SK-N-SH (cell line): ENCODE measurements at regions not wholly inside any gene's neighbourhood (a gene's known extent, or its start where the extent isn't known, plus 50 kb on each side); places are given as distances from the start of the nearest gene placed in this dataset.

Experiments used
- CTCF ChIA-PET: fragments of 300-600, 350-600 bp; formaldehyde crosslinking; extraction: SDS; loops from one replicate; lab custom pipeline; 2021; lab: Yijun Ruan, JAX
- POLR2A ChIA-PET: fragments of 350-600 bp; sonication (Branson Sonifier 250); formaldehyde crosslinking; extraction: SDS; loops from one replicate; lab custom pipeline; 2020; ENCODE audit warnings: antibody characterized with exemption, inconsistent platforms; lab: Yijun Ruan, JAX
- DNase-seq: peaks from one replicate; pipeline ENCODE4 v3.0.0; 2012
- H2AFZ ChIP-seq: fragments of 200-600 bp; sonication (generic); 2 replicates; pipeline ENCODE4 v1.8.1; 2016; ENCODE audit warnings: antibody characterized with exemption, mild to moderate bottlenecking, low read depth
- H3F3A ChIP-seq: fragments of 200-600 bp; sonication (generic); replicated peaks from 2 replicates; pipeline ENCODE3; 2016; ENCODE audit warnings: antibody characterized with exemption, mild to moderate bottlenecking; ENCODE audit not compliant: insufficient read depth
- H3K27ac ChIP-seq, 2 experiments: fragments of 200-500 bp in 1 of 2; fragments of 200-600 bp in 1 of 2; sonication (Bioruptor generic) in 1 of 2; sonication (generic), shearing (Covaris generic) in 1 of 2; 2 replicates each; pipeline versions ENCODE4 v1.5.1 to v1.6.1; 2014 to 2016; ENCODE audit warnings: low read depth in 2 of 2, inconsistent platforms in 1 of 2, low read length in 1 of 2, mild to moderate bottlenecking in 1 of 2, mixed read lengths in 1 of 2
- H3K27me3 ChIP-seq: fragments of 200-600 bp; sonication (generic), shearing (Covaris generic); 2 replicates; pipeline ENCODE4 v1.6.1; 2016; ENCODE audit warnings: mixed run types; ENCODE audit not compliant: insufficient read depth
- H3K36me3 ChIP-seq, 2 experiments: fragments of 200-500 bp in 1 of 2; fragments of 200-600 bp in 1 of 2; sonication (Bioruptor generic) in 1 of 2; sonication (generic) in 1 of 2; replicated peaks in 1 of 2; 2 replicates each; pipeline versions ENCODE3 to v1.5.1; 2014 to 2016; ENCODE audit warnings: low read length in 1 of 2, mild to moderate bottlenecking in 1 of 2; ENCODE audit not compliant: insufficient read depth in 2 of 2, control insufficient read depth in 1 of 2
- H3K4me1 ChIP-seq, 2 experiments: fragments of 200-500 bp in 1 of 2; fragments of 200-600 bp in 1 of 2; sonication (Bioruptor generic) in 1 of 2; sonication (generic), shearing (Covaris generic) in 1 of 2; 2 replicates each; pipeline versions ENCODE4 v1.5.1 to v1.6.1; 2014 to 2016; ENCODE audit warnings: low read depth in 1 of 2, low read length in 1 of 2, mixed run types in 1 of 2; ENCODE audit not compliant: insufficient read depth in 2 of 2, control insufficient read depth in 1 of 2
- H3K4me2 ChIP-seq: fragments of 200-600 bp; sonication (generic), shearing (Covaris generic); 2 replicates; pipeline ENCODE4 v1.6.1; 2017; ENCODE audit warnings: mixed run types
- H3K4me3 ChIP-seq, 2 experiments: fragments of 200-500 bp in 1 of 2; fragments of 200-600 bp in 1 of 2; sonication (Bioruptor generic) in 1 of 2; sonication (generic), shearing (Covaris generic) in 1 of 2; 2 replicates each; pipeline versions ENCODE4 v1.5.1 to v1.8.1; 2014 to 2016; ENCODE audit warnings: low read depth in 2 of 2, inconsistent platforms in 1 of 2, low read length in 1 of 2, mild to moderate bottlenecking in 1 of 2, mixed read lengths in 1 of 2, moderate library complexity in 1 of 2
- H3K79me2 ChIP-seq: fragments of 200-600 bp; sonication (generic); 2 replicates; pipeline ENCODE4 v1.8.1; 2017; ENCODE audit warnings: mild to moderate bottlenecking; ENCODE audit not compliant: insufficient read depth
- H3K9ac ChIP-seq: fragments of 200-600 bp; sonication (generic); 2 replicates; pipeline ENCODE4 v1.6.1; 2017; ENCODE audit warnings: mixed run types
- H3K9me2 ChIP-seq: fragments of 200-600 bp; sonication (generic); 2 replicates; pipeline ENCODE4 v1.6.1; 2017; ENCODE audit warnings: mixed run types
- H3K9me3 ChIP-seq: fragments of 200-600 bp; sonication (generic); 2 replicates; pipeline ENCODE4 v1.6.1; 2017; ENCODE audit warnings: mixed run types, mild to moderate bottlenecking, moderate library complexity
- H4K20me1 ChIP-seq: fragments of 200-600 bp; sonication (generic); 2 replicates; pipeline ENCODE4 v1.6.1; 2017; ENCODE audit warnings: mild to moderate bottlenecking, mixed run types; ENCODE audit not compliant: insufficient read depth
- EZH2phosphoT487 ChIP-seq: fragments of 200-600 bp; sonication (generic); IDR thresholded peaks from 2 replicates; pipeline ENCODE4 v1.6.1; 2017; ENCODE audit warnings: low read depth, mixed run types, mild to moderate bottlenecking, antibody characterized with exemption, moderate library complexity, borderline replicate concordance
- GATA2 ChIP-seq: sonication (generic); formaldehyde crosslinking; IDR thresholded peaks from 2 replicates; pipeline ENCODE4 v1.5.0; 2020; ENCODE audit warnings: mild to moderate bottlenecking, missing genetic modification reagents
- MEF2A ChIP-seq: IDR thresholded peaks from 2 replicates; pipeline ENCODE4 v1.4.0; 2012; ENCODE audit warnings: low read depth, borderline replicate concordance
- POLR2AphosphoS5 ChIP-seq: IDR thresholded peaks from 2 replicates; pipeline ENCODE4 v1.6.1; 2012; ENCODE audit warnings: low read depth, low read length
- RAD21 ChIP-seq: IDR thresholded peaks from 2 replicates; pipeline ENCODE4 v1.6.1; 2012; ENCODE audit warnings: mild to moderate bottlenecking, low read length
- RXRA ChIP-seq: IDR thresholded peaks from 2 replicates; pipeline ENCODE4 v1.4.0; 2012; ENCODE audit warnings: low read depth, mild to moderate bottlenecking, borderline replicate concordance
- TEAD4 ChIP-seq: IDR thresholded peaks from 2 replicates; pipeline ENCODE4 v1.4.0; 2012; ENCODE audit warnings: mild to moderate bottlenecking, borderline replicate concordance; ENCODE audit not compliant: insufficient read depth
- USF2 ChIP-seq: fragments of 150-350 bp; IDR thresholded peaks from 2 replicates; pipeline ENCODE4 v1.6.1; 2017; ENCODE audit warnings: antibody characterized with exemption, low read length, low read depth, borderline replicate concordance
- WGBS: methylation state at CpG from one replicate; pipeline ENCODE4 v1.1.6; 2017; ENCODE audit warnings: low lambda C conversion rate; 5-methylcytosine and 5-hydroxymethylcytosine counted together
- TF ChIP-seq, protein P1 (sequence below): IDR thresholded peaks from 2 replicates; pipeline ENCODE4 v1.6.1; 2012; ENCODE audit warnings: mild to moderate bottlenecking, low read depth, low read length, moderate library complexity
- TF ChIP-seq, protein P2 (sequence below): IDR thresholded peaks from 2 replicates; pipeline ENCODE4; 2012
- TF ChIP-seq, protein P3 (sequence below): fragments of 150-350 bp; IDR thresholded peaks from 2 replicates; pipeline ENCODE4 v1.6.1; 2016; ENCODE audit warnings: mild to moderate bottlenecking, low read depth, low read length
- TF ChIP-seq, protein P4 (sequence below): IDR thresholded peaks from 2 replicates; pipeline ENCODE4 v1.4.0; 2012; ENCODE audit warnings: low read depth, borderline replicate concordance
- TF ChIP-seq, protein P5 (sequence below): fragments of 200-600 bp; sonication (generic); IDR thresholded peaks from 2 replicates; pipeline ENCODE4 v1.6.1; 2017; ENCODE audit warnings: antibody characterized with exemption, mild to moderate bottlenecking, moderate library complexity

DNA sequence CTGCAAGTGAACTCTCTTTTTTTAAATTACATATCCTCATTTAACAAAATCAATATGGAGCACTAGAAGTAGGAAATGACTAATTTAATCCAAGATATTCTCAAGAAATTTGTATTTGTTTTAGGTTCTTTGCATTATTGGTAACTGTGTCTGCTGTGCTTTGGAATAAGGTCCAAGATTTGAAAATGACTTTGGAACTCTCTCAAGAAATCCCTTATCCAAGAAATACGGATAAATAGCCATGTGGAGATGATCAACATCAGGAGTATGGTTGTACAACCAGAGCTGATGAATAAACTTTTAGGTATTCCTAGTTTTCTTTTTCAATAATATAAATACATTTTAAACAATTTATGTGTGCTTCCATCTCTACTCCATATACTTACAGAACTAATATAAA is 279.9 kb upstream of the SEMA3C start:
- whole genome bisulfite sequencing: 80% methylated on average over 1 of the region's 1 CpG
- no peaks in the 10 kb centered on the region for H3K79me2 ChIP-seq
- H3K9me2 ChIP-seq: no peaks in the 10 kb centered on the region
- no peak overlapping the region for H3K4me3 ChIP-seq
- H3K9ac ChIP-seq: no peak overlapping the region
- no peaks in the 10 kb centered on the region for H3K27me3 ChIP-seq
- no peak overlapping the region for H3K4me2 ChIP-seq
- H3K36me3 ChIP-seq: no peaks in the 10 kb centered on the region
- no peaks in the 10 kb centered on the region for H3F3A ChIP-seq
- H3K9me3 ChIP-seq: no peaks in the 10 kb centered on the region
- H4K20me1 ChIP-seq: no peaks in the 10 kb centered on the region
- POLR2A ChIA-PET: no interaction called here
- H2AFZ ChIP-seq: no peak overlapping the region
- no peak for DNase-seq
- no peak for TF ChIP-seq MEF2A
- TF ChIP-seq, protein P1, sequence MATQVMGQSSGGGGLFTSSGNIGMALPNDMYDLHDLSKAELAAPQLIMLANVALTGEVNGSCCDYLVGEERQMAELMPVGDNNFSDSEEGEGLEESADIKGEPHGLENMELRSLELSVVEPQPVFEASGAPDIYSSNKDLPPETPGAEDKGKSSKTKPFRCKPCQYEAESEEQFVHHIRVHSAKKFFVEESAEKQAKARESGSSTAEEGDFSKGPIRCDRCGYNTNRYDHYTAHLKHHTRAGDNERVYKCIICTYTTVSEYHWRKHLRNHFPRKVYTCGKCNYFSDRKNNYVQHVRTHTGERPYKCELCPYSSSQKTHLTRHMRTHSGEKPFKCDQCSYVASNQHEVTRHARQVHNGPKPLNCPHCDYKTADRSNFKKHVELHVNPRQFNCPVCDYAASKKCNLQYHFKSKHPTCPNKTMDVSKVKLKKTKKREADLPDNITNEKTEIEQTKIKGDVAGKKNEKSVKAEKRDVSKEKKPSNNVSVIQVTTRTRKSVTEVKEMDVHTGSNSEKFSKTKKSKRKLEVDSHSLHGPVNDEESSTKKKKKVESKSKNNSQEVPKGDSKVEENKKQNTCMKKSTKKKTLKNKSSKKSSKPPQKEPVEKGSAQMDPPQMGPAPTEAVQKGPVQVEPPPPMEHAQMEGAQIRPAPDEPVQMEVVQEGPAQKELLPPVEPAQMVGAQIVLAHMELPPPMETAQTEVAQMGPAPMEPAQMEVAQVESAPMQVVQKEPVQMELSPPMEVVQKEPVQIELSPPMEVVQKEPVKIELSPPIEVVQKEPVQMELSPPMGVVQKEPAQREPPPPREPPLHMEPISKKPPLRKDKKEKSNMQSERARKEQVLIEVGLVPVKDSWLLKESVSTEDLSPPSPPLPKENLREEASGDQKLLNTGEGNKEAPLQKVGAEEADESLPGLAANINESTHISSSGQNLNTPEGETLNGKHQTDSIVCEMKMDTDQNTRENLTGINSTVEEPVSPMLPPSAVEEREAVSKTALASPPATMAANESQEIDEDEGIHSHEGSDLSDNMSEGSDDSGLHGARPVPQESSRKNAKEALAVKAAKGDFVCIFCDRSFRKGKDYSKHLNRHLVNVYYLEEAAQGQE: no peak
- TF ChIP-seq, protein P2, sequence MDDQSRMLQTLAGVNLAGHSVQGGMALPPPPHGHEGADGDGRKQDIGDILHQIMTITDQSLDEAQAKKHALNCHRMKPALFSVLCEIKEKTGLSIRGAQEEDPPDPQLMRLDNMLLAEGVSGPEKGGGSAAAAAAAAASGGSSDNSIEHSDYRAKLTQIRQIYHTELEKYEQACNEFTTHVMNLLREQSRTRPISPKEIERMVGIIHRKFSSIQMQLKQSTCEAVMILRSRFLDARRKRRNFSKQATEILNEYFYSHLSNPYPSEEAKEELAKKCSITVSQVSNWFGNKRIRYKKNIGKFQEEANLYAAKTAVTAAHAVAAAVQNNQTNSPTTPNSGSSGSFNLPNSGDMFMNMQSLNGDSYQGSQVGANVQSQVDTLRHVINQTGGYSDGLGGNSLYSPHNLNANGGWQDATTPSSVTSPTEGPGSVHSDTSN: no peak
- TF ChIP-seq, protein P3, sequence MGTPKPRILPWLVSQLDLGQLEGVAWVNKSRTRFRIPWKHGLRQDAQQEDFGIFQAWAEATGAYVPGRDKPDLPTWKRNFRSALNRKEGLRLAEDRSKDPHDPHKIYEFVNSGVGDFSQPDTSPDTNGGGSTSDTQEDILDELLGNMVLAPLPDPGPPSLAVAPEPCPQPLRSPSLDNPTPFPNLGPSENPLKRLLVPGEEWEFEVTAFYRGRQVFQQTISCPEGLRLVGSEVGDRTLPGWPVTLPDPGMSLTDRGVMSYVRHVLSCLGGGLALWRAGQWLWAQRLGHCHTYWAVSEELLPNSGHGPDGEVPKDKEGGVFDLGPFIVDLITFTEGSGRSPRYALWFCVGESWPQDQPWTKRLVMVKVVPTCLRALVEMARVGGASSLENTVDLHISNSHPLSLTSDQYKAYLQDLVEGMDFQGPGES: no peak
- TF ChIP-seq RAD21: no peak
- TF ChIP-seq, protein P4, sequence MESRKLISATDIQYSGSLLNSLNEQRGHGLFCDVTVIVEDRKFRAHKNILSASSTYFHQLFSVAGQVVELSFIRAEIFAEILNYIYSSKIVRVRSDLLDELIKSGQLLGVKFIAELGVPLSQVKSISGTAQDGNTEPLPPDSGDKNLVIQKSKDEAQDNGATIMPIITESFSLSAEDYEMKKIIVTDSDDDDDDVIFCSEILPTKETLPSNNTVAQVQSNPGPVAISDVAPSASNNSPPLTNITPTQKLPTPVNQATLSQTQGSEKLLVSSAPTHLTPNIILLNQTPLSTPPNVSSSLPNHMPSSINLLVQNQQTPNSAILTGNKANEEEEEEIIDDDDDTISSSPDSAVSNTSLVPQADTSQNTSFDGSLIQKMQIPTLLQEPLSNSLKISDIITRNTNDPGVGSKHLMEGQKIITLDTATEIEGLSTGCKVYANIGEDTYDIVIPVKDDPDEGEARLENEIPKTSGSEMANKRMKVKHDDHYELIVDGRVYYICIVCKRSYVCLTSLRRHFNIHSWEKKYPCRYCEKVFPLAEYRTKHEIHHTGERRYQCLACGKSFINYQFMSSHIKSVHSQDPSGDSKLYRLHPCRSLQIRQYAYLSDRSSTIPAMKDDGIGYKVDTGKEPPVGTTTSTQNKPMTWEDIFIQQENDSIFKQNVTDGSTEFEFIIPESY: no peak
- TF ChIP-seq USF2: no peak
- TF ChIP-seq TEAD4: no peak
- TF ChIP-seq POLR2AphosphoS5: no peak
- TF ChIP-seq GATA2 (CRISPR knock-in tag): no peak
- TF ChIP-seq, protein P5, sequence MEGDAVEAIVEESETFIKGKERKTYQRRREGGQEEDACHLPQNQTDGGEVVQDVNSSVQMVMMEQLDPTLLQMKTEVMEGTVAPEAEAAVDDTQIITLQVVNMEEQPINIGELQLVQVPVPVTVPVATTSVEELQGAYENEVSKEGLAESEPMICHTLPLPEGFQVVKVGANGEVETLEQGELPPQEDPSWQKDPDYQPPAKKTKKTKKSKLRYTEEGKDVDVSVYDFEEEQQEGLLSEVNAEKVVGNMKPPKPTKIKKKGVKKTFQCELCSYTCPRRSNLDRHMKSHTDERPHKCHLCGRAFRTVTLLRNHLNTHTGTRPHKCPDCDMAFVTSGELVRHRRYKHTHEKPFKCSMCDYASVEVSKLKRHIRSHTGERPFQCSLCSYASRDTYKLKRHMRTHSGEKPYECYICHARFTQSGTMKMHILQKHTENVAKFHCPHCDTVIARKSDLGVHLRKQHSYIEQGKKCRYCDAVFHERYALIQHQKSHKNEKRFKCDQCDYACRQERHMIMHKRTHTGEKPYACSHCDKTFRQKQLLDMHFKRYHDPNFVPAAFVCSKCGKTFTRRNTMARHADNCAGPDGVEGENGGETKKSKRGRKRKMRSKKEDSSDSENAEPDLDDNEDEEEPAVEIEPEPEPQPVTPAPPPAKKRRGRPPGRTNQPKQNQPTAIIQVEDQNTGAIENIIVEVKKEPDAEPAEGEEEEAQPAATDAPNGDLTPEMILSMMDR: no peak
- TF ChIP-seq RXRA: no peak
- TF ChIP-seq EZH2phosphoT487: no peak
- CTCF ChIA-PET: interaction anchor here (1.5 to 1.7 kb wide), 2 partner anchors 9 to 10 kb away, joined by 4 to 6 read pairs; no protein-coding TSS in a partner anchor
- H3K27ac ChIP-seq: no peak overlapping the region
- no peaks in the 10 kb centered on the region for H3K4me1 ChIP-seq
